CD4-positive, alpha-beta T cell treated with Interleukin-12 subunit alpha and Interleukin-12 subunit beta, for 1 hour (primary cell): ENCODE measurements at regions not wholly inside any gene's neighbourhood (a gene's known extent, or its start where the extent isn't known, plus 50 kb on each side); places are given as distances from the start of the nearest gene placed in this dataset.

Experiments
- DNase-seq: peaks from one replicate; pipeline ENCODE4 v3.0.0-alpha.2; 2020

GRCh38 chr3:150080058-150080730 is 109.5 kb upstream of the PFN2 start:
- no peak for DNase-seq

GRCh38 chr3:150079029-150079739 is 108.5 kb upstream of the PFN2 start:
- no peak for DNase-seq

GRCh38 chr3:150077581-150078247 is 107.0 kb upstream of the PFN2 start:
- no peak for DNase-seq

GRCh38 chr3:150077107-150077506 is 106.4 kb upstream of the PFN2 start:
- DNase-seq, result no peak

- DNase-seq, result no peak
These were observed 105.7 kb upstream of the PFN2 start for GRCh38 chr3:150076443-150076842.

- DNase-seq, result no peak
These were observed 104.7 kb upstream of the PFN2 start for GRCh38 chr3:150075417-150075865.

GRCh38 chr3:150074697-150075416 is 104.2 kb upstream of the PFN2 start:
- no peak for DNase-seq

GRCh38 chr3:150074277-150074676 is 103.6 kb upstream of the PFN2 start:
- DNase-seq, result no peak

GRCh38 chr3:150073513-150073912 is 102.8 kb upstream of the PFN2 start:
- no peak for DNase-seq

GRCh38 chr3:150073031-150073430 is 102.3 kb upstream of the PFN2 start:
- no peak for DNase-seq

- no peak for DNase-seq
These were observed 101.9 kb upstream of the PFN2 start for GRCh38 chr3:150072576-150072975.

- no peak for DNase-seq
These were observed 99.6 kb upstream of the PFN2 start for GRCh38 chr3:150070271-150070670.

- DNase-seq, result no peak
These were observed 98.9 kb upstream of the PFN2 start for GRCh38 chr3:150069633-150070032.

GRCh38 chr3:150069154-150069527 is 98.4 kb upstream of the PFN2 start:
- no peak for DNase-seq

GRCh38 chr3:150068440-150069153 is 97.9 kb upstream of the PFN2 start:
- DNase-seq, result no peak

- DNase-seq, result no peak
These were observed 96.9 kb upstream of the PFN2 start for GRCh38 chr3:150067561-150067960.

- no peak for DNase-seq
These were observed 94.3 kb upstream of the PFN2 start for GRCh38 chr3:150064971-150065370.

- DNase-seq, result no peak
These were observed 92.5 kb upstream of the PFN2 start for GRCh38 chr3:150063237-150063636.

- no peak for DNase-seq
These were observed 91.8 kb upstream of the PFN2 start for GRCh38 chr3:150062492-150062891.

- no peak for DNase-seq
These were observed 90.8 kb upstream of the PFN2 start for GRCh38 chr3:150061288-150062024.

- DNase-seq, result no peak
These were observed 89.0 kb upstream of the PFN2 start for GRCh38 chr3:150059729-150060128.

- DNase-seq, result no peak
These were observed 88.5 kb upstream of the PFN2 start for GRCh38 chr3:150059241-150059640.
